ENCODE measurements at regions not wholly inside any gene's neighbourhood (a gene's known extent, or its start where the extent isn't known, plus 50 kb on each side); places are given as distances from the start of the nearest gene placed in this dataset.
A peak's percentile ranks its signal among the peaks of the same experiment; 100 is the strongest.

DNA sequence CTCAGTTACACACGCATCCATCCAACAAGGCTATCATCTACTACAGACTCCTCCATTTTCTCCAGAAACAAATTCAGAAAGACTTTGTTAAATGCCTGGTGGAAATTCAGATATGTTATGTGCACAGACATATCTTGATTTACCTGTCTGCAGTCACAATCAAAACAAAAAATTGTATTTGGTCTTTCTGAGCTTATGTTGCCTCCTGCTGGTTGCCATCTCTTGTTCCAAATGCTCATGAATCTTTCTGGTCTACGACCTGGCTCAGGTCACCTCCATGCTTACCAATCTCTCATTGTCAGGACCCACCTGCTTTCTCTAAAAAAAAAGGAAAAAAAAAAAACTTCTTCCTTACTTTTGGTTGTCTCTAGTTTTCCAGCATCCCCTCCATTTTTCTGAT, 169.2 kb upstream of the PLXNC1 start:
- DNase-seq (ENCODE audit: extremely low read depth, insufficient read length): no peak

DNA sequence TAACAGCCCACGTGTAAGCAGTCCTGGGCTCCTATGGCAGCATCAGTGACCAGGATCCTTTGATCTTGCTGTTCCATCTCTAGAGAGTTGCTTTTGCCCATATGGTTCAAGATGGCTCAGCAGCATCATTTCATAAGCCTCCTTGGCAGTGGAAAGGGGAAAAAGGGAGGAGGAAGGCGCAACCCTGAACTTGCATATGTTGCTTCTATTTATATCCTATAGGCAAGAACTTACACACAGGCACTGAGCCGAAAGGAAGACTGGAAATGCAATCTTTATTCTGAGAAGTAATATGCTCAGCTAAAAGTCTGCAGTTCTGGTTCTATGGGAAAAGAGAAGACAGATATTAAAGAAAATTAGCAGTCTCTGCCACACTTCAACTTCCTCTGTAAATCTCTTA, 167.7 kb upstream of the PLXNC1 start:
- H3K4me3 ChIP-seq (replicated peaks; ENCODE audit: low read depth, low read length): no peak overlapping the region

More for the DNA sequence above, 169.2 kb upstream of the PLXNC1 start:
- H3K4me3 ChIP-seq (replicated peaks; ENCODE audit: low read depth, low read length): no peak overlapping the region
- no peaks in the 10 kb centered on the region for H3K36me3 ChIP-seq (ENCODE audit: control insufficient read depth, insufficient read depth, low read length)
- H3K27me3 ChIP-seq (replicated peaks; ENCODE audit: control insufficient read depth, insufficient read depth, low read length): peaks cover 1% of the 10 kb centered on the region
- TF ChIP-seq, protein P1, sequence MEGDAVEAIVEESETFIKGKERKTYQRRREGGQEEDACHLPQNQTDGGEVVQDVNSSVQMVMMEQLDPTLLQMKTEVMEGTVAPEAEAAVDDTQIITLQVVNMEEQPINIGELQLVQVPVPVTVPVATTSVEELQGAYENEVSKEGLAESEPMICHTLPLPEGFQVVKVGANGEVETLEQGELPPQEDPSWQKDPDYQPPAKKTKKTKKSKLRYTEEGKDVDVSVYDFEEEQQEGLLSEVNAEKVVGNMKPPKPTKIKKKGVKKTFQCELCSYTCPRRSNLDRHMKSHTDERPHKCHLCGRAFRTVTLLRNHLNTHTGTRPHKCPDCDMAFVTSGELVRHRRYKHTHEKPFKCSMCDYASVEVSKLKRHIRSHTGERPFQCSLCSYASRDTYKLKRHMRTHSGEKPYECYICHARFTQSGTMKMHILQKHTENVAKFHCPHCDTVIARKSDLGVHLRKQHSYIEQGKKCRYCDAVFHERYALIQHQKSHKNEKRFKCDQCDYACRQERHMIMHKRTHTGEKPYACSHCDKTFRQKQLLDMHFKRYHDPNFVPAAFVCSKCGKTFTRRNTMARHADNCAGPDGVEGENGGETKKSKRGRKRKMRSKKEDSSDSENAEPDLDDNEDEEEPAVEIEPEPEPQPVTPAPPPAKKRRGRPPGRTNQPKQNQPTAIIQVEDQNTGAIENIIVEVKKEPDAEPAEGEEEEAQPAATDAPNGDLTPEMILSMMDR (IDR thresholded peaks at IDR 0.05; ENCODE audit: insufficient read depth, low read length, poor library complexity, severe bottlenecking): peak; percentile 55

DNA sequence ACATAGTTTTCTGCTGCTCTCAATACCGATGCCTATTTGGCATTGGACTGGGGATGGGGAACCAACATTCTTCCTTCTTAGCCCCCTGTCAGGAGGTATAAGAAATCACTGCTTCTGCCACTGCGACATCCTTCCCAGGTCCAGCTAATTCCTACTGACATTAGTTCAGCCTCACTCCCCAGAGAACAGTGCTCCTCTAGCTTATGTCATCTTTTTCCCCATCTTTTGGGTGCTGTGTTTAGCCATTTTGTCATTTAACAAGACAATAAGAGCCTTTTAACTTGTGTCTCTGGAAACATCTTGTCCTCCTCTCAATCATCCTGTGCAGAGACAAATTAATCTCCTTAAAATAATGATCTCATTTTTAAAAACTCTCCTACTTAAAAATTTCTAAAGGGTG, 167.0 kb upstream of the PLXNC1 start:
- DNase-seq (ENCODE audit: extremely low read depth, insufficient read length): no peak
- H3K27me3 ChIP-seq (replicated peaks; ENCODE audit: control insufficient read depth, insufficient read depth, low read length): peaks cover 1% of the 10 kb centered on the region; the same call in 1 of the 2 replicates

More for the DNA sequence above, 167.7 kb upstream of the PLXNC1 start:
- Histone ChIP-seq H3K36me3 (ENCODE audit: control insufficient read depth, insufficient read depth, low read length) (no peaks in the 10 kb centered on the region), H3K27me3 (replicated peaks; ENCODE audit: control insufficient read depth, insufficient read depth, low read length) (peaks cover 1% of the 10 kb centered on the region; the same call in 1 of the 2 replicates)
- no peak for DNase-seq (ENCODE audit: extremely low read depth, insufficient read length)
- TF ChIP-seq, protein P1 (IDR thresholded peaks at IDR 0.05; ENCODE audit: insufficient read depth, low read length, poor library complexity, severe bottlenecking): no peak

GRCh38 chr12:93982771-93983315, 165.5 kb upstream of the PLXNC1 start:
- no peaks in the 10 kb centered on the region for H3K36me3 ChIP-seq (ENCODE audit: control insufficient read depth, insufficient read depth, low read length)
- H3K4me3 ChIP-seq (replicated peaks; ENCODE audit: low read depth, low read length): no peak overlapping the region
- TF ChIP-seq, protein P1 (IDR thresholded peaks at IDR 0.05; ENCODE audit: insufficient read depth, low read length, poor library complexity, severe bottlenecking): no peak
- no peak for DNase-seq (ENCODE audit: extremely low read depth, insufficient read length)
- H3K27me3 ChIP-seq (replicated peaks; ENCODE audit: control insufficient read depth, insufficient read depth, low read length): peaks cover 1% of the 10 kb centered on the region; the same call in 1 of the 2 replicates

More for the DNA sequence above, 167.0 kb upstream of the PLXNC1 start:
- TF ChIP-seq, protein P1 (IDR thresholded peaks at IDR 0.05; ENCODE audit: insufficient read depth, low read length, poor library complexity, severe bottlenecking): no peak
- Histone ChIP-seq H3K4me3 (replicated peaks; ENCODE audit: low read depth, low read length) (no peak overlapping the region), H3K36me3 (ENCODE audit: control insufficient read depth, insufficient read depth, low read length) (no peaks in the 10 kb centered on the region)

DNA sequence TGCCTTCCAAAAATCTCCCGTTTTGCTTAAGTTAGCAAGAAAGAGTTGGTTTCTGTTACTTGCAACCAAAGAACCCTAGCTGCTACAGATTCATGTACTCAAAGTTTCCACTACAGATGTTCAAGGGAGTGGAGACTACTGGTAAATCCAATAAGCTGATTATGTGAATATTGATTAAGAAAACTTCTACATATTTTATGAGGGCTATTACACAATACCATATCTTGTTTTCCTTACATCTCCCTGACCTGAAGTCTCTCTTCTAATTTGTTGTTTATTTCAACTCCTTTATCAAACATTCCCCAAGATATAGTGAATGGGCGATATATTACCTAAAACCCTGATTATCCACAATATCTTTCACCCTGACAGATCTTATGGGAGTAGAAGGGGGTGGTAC, 164.4 kb upstream of the PLXNC1 start:
- no peaks in the 10 kb centered on the region for H3K36me3 ChIP-seq (ENCODE audit: control insufficient read depth, insufficient read depth, low read length)
- H3K4me3 ChIP-seq (replicated peaks; ENCODE audit: low read depth, low read length): no peak overlapping the region
- no peak for DNase-seq (ENCODE audit: extremely low read depth, insufficient read length)
- H3K27me3 ChIP-seq (replicated peaks; ENCODE audit: control insufficient read depth, insufficient read depth, low read length): peaks cover 1% of the 10 kb centered on the region; the same call in 1 of the 2 replicates
- TF ChIP-seq, protein P1 (IDR thresholded peaks at IDR 0.05; ENCODE audit: insufficient read depth, low read length, poor library complexity, severe bottlenecking): no peak

DNA sequence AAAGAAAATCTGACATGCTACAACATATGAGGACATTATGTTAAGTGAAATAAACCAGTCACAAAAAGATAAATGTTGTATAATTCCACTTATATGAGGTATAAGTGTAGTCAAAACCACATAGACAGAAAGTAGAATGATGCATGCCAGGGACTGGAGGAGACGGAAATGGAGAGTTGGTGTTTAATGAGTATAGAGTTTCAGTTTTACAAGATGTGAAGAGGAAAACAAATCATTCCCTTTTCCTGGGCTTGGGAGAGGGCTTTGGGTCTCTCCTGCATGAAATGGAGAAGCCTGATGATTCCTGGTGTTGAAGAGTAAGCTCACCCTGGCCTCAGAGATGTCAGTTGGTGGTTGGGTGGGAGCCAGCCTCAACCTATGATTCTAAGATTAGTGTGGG, 158.4 kb upstream of the PLXNC1 start:
- Histone ChIP-seq H3K36me3 (ENCODE audit: control insufficient read depth, insufficient read depth, low read length) (no peaks in the 10 kb centered on the region), H3K27me3 (replicated peaks; ENCODE audit: control insufficient read depth, insufficient read depth, low read length) (no peaks in the 10 kb centered on the region; the same call in 1 of the 2 replicates), H3K4me3 (replicated peaks; ENCODE audit: low read depth, low read length) (no peak overlapping the region)
- DNase-seq (ENCODE audit: extremely low read depth, insufficient read length): no peak
- TF ChIP-seq, protein P1 (IDR thresholded peaks at IDR 0.05; ENCODE audit: insufficient read depth, low read length, poor library complexity, severe bottlenecking): no peak
